SK-N-SH (cell line): ENCODE measurements at regions not wholly inside any gene's neighbourhood (a gene's known extent, or its start where the extent isn't known, plus 50 kb on each side); places are given as distances from the start of the nearest gene placed in this dataset.

Experiments used
- EP300 ChIP-seq, 2 experiments: IDR thresholded peaks; 2 replicates each; pipeline versions ENCODE4 v1.4.0 to v1.6.1; 2012; ENCODE audit warnings: borderline replicate concordance in 1 of 2, low read depth in 1 of 2, low read length in 1 of 2
- GABPA ChIP-seq: IDR thresholded peaks from 2 replicates; pipeline ENCODE4 v1.4.0; 2012; ENCODE audit warnings: low read depth, mild to moderate bottlenecking
- MXI1 ChIP-seq: IDR thresholded peaks from 2 replicates; pipeline ENCODE4 v1.6.1; 2012; ENCODE audit warnings: mild to moderate bottlenecking, low read depth, low read length, improper control_type of control experiment
- POLR2AphosphoS5 ChIP-seq: IDR thresholded peaks from 2 replicates; pipeline ENCODE4 v1.6.1; 2012; ENCODE audit warnings: low read depth, low read length
- RAD21 ChIP-seq: IDR thresholded peaks from 2 replicates; pipeline ENCODE4 v1.6.1; 2012; ENCODE audit warnings: mild to moderate bottlenecking, low read length
- RXRA ChIP-seq: IDR thresholded peaks from 2 replicates; pipeline ENCODE4 v1.4.0; 2012; ENCODE audit warnings: low read depth, mild to moderate bottlenecking, borderline replicate concordance
- TAF1 ChIP-seq: IDR thresholded peaks from 2 replicates; pipeline ENCODE4 v1.6.1; 2012; ENCODE audit warnings: low read depth, mild to moderate bottlenecking, low read length, moderate library complexity, borderline replicate concordance
- TF ChIP-seq, protein P1 (sequence below): fragments of 200-600 bp; sonication (generic); IDR thresholded peaks from 2 replicates; pipeline ENCODE4 v1.6.1; 2017; ENCODE audit warnings: antibody characterized with exemption, mild to moderate bottlenecking, moderate library complexity
- TF ChIP-seq, protein P2 (sequence below): IDR thresholded peaks from 2 replicates; pipeline ENCODE4 v1.6.1; 2012; ENCODE audit warnings: mild to moderate bottlenecking, low read depth, low read length, moderate library complexity
- TF ChIP-seq, protein P3 (sequence below): fragments of 150-350 bp; IDR thresholded peaks from 2 replicates; pipeline ENCODE4 v1.6.1; 2016; ENCODE audit warnings: mild to moderate bottlenecking, low read depth, low read length

DNA sequence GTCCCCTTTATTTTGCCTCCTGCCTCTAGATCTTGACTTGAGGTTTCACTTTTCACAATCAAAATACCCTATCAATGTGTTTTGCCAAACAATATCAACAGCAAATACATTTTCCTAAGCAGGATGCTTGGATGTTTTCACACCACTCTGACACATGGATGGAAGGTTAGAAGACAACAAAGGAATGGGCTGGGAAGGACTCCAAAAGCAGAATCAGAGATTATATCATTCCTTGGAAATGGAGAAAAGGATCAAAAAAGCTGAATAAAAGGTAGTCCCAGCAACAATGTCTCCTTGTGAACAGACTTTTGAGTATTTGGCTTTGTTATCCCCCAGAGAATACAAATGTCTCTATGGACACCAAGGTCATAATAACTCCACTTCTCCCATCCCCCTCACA lies 170.8 kb downstream of the ETAA1 start:
- TF ChIP-seq EP300 (IDR thresholded peaks at IDR 0.05; ENCODE audit: borderline replicate concordance in 1 of 2, low read depth in 1 of 2, low read length in 1 of 2), result no peak
- TF ChIP-seq TAF1, result no peak
- TF ChIP-seq, protein P1, sequence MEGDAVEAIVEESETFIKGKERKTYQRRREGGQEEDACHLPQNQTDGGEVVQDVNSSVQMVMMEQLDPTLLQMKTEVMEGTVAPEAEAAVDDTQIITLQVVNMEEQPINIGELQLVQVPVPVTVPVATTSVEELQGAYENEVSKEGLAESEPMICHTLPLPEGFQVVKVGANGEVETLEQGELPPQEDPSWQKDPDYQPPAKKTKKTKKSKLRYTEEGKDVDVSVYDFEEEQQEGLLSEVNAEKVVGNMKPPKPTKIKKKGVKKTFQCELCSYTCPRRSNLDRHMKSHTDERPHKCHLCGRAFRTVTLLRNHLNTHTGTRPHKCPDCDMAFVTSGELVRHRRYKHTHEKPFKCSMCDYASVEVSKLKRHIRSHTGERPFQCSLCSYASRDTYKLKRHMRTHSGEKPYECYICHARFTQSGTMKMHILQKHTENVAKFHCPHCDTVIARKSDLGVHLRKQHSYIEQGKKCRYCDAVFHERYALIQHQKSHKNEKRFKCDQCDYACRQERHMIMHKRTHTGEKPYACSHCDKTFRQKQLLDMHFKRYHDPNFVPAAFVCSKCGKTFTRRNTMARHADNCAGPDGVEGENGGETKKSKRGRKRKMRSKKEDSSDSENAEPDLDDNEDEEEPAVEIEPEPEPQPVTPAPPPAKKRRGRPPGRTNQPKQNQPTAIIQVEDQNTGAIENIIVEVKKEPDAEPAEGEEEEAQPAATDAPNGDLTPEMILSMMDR, result no peak
- TF ChIP-seq, protein P2, sequence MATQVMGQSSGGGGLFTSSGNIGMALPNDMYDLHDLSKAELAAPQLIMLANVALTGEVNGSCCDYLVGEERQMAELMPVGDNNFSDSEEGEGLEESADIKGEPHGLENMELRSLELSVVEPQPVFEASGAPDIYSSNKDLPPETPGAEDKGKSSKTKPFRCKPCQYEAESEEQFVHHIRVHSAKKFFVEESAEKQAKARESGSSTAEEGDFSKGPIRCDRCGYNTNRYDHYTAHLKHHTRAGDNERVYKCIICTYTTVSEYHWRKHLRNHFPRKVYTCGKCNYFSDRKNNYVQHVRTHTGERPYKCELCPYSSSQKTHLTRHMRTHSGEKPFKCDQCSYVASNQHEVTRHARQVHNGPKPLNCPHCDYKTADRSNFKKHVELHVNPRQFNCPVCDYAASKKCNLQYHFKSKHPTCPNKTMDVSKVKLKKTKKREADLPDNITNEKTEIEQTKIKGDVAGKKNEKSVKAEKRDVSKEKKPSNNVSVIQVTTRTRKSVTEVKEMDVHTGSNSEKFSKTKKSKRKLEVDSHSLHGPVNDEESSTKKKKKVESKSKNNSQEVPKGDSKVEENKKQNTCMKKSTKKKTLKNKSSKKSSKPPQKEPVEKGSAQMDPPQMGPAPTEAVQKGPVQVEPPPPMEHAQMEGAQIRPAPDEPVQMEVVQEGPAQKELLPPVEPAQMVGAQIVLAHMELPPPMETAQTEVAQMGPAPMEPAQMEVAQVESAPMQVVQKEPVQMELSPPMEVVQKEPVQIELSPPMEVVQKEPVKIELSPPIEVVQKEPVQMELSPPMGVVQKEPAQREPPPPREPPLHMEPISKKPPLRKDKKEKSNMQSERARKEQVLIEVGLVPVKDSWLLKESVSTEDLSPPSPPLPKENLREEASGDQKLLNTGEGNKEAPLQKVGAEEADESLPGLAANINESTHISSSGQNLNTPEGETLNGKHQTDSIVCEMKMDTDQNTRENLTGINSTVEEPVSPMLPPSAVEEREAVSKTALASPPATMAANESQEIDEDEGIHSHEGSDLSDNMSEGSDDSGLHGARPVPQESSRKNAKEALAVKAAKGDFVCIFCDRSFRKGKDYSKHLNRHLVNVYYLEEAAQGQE, result no peak
- TF ChIP-seq, protein P3, sequence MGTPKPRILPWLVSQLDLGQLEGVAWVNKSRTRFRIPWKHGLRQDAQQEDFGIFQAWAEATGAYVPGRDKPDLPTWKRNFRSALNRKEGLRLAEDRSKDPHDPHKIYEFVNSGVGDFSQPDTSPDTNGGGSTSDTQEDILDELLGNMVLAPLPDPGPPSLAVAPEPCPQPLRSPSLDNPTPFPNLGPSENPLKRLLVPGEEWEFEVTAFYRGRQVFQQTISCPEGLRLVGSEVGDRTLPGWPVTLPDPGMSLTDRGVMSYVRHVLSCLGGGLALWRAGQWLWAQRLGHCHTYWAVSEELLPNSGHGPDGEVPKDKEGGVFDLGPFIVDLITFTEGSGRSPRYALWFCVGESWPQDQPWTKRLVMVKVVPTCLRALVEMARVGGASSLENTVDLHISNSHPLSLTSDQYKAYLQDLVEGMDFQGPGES, result no peak
- TF ChIP-seq RAD21, result no peak
- no peak for TF ChIP-seq POLR2AphosphoS5
- no peak for TF ChIP-seq GABPA
- TF ChIP-seq RXRA, result no peak
- no peak for TF ChIP-seq MXI1
